GM12878 (cell line): ENCODE measurements at regions not wholly inside any gene's neighbourhood (a gene's known extent, or its start where the extent isn't known, plus 50 kb on each side); places are given as distances from the start of the nearest gene placed in this dataset.

Experiments used
- ATAC-seq: fragments of 200-7000 bp; cut with Tn5 transposase; 3 replicates; pipeline ENCODE4 v1.9.1; 2020; ENCODE audit warnings: mild to moderate bottlenecking, moderate library complexity
- BruUV-seq: library from RNA; stranded (reverse); fragments of 400-500 nt; replicated peaks from 2 replicates; lab custom pipeline; 2021; lab: Mats Ljungman, UMichigan
- CTCF ChIA-PET: fragments of 300-600 bp; sonication (Branson Sonifier 250); formaldehyde crosslinking; extraction: SDS; loops from one replicate; lab custom pipeline; 2021; ENCODE audit warnings: inconsistent platforms; lab: Yijun Ruan, JAX
- POLR2A ChIA-PET: fragments of 350-600 bp; formaldehyde crosslinking; extraction: SDS; loops from one replicate; lab custom pipeline; 2021; ENCODE audit warnings: inconsistent platforms; lab: Charles Lee
- RAD21 ChIA-PET: fragments of 300-600 bp; sonication (Branson Sonifier 250); formaldehyde crosslinking; loops from one replicate; lab custom pipeline; 2023; ENCODE audit warnings: antibody characterized with exemption; ENCODE audit not compliant: unreplicated experiment; lab: Charles Lee
- SMC1A ChIA-PET: fragments of 300-600 bp; sonication (Branson Sonifier 250); formaldehyde crosslinking; loops from one replicate; lab custom pipeline; 2023; ENCODE audit not compliant: unreplicated experiment, uncharacterized antibody; lab: Charles Lee
- DNase-seq: peaks from one replicate; pipeline ENCODE4 v3.0.0-alpha.2; 2011; ENCODE audit warnings: low read depth, low spot score
- FAIRE-seq: peaks from 3 replicates; lab custom pipeline; 2011; peaks lifted over from hg19 to GRCh38; lab: Jason Lieb, UNC
- H2AFZ ChIP-seq: 2 replicates; pipeline ENCODE4 v1.6.0; 2011; ENCODE audit warnings: low read depth, low read length, control low read depth; ENCODE audit not compliant: control insufficient read depth
- H3K27ac ChIP-seq: 2 replicates; pipeline ENCODE4 v1.5.1; 2011; ENCODE audit warnings: control low read depth; ENCODE audit not compliant: control insufficient read depth, insufficient read depth
- H3K27me3 ChIP-seq, 2 experiments: replicated peaks in 1 of 2; 2 replicates each; pipeline versions ENCODE4 v1.6.0 to v1.6.1; 2011; ENCODE audit warnings: low read length in 1 of 2; ENCODE audit not compliant: control insufficient read depth in 2 of 2, insufficient read depth in 2 of 2
- H3K36me3 ChIP-seq, 2 experiments: 2 replicates each; pipeline ENCODE4 v1.5.1; 2011; ENCODE audit warnings: low read length in 1 of 2; ENCODE audit not compliant: control insufficient read depth in 2 of 2, insufficient read depth in 2 of 2
- H3K4me1 ChIP-seq: 2 replicates; pipeline ENCODE4 v1.6.1; 2011; ENCODE audit warnings: mild to moderate bottlenecking, low read length, moderate library complexity, mixed read lengths; ENCODE audit not compliant: control insufficient read depth, insufficient read depth
- H3K4me2 ChIP-seq: 2 replicates; pipeline ENCODE4 v1.6.0; 2011; ENCODE audit warnings: control low read depth; ENCODE audit not compliant: control insufficient read depth, insufficient read depth
- H3K4me3 ChIP-seq: fragments of 200-600 bp; sonication (generic); 2 replicates; pipeline ENCODE4 v1.5.1; 2016
- H3K79me2 ChIP-seq: 2 replicates; pipeline ENCODE4 v1.6.0; 2011; ENCODE audit warnings: low read length; ENCODE audit not compliant: control insufficient read depth, insufficient read depth
- H3K9ac ChIP-seq: 2 replicates; pipeline ENCODE4 v1.8.0; 2011; ENCODE audit warnings: low read length, control low read depth, mixed read lengths; ENCODE audit not compliant: control insufficient read depth, insufficient read depth
- H3K9me3 ChIP-seq: replicated peaks from 3 replicates; pipeline ENCODE4 v1.5.1; 2011; ENCODE audit warnings: mild to moderate bottlenecking, low read length; ENCODE audit not compliant: control insufficient read depth, insufficient read depth
- H4K20me1 ChIP-seq: 2 replicates; pipeline ENCODE4 v1.6.0; 2011; ENCODE audit not compliant: control insufficient read depth, insufficient read depth
- ATF2 ChIP-seq: IDR thresholded peaks from 2 replicates; pipeline ENCODE4 v1.6.1; 2012; ENCODE audit warnings: low read length, inconsistent platforms
- BCL11A ChIP-seq: IDR thresholded peaks from 2 replicates; pipeline ENCODE4 v1.6.1; 2011; ENCODE audit warnings: low read depth, low read length
- BMI1 ChIP-seq: fragments of 450-650 bp; IDR thresholded peaks from 2 replicates; pipeline ENCODE4 v1.6.1; 2016; ENCODE audit warnings: mild to moderate bottlenecking, moderate library complexity, borderline replicate concordance
- CBFB ChIP-seq: IDR thresholded peaks from 2 replicates; pipeline ENCODE4 v1.6.1; 2016; ENCODE audit warnings: antibody characterized with exemption, low read depth
- CBX5 ChIP-seq: sonication (generic); IDR thresholded peaks from 2 replicates; pipeline ENCODE4 v1.6.1; 2016; ENCODE audit warnings: low read depth, moderate library complexity, mild to moderate bottlenecking, inconsistent platforms
- CTCF ChIP-seq, 3 experiments: IDR thresholded peaks in 2 of 3; conservative IDR thresholded peaks in 1 of 3; 2 replicates each; pipeline ENCODE4 v1.5.1; 2011; ENCODE audit warnings: low read depth in 3 of 3, low read length in 3 of 3, mild to moderate bottlenecking in 3 of 3, control low read depth in 2 of 3, moderate library complexity in 2 of 3, inconsistent platforms in 1 of 3, mixed read lengths in 1 of 3; ENCODE audit not compliant: control insufficient read depth in 2 of 3, insufficient read depth in 1 of 3; ENCODE audit errors: extremely low read depth in 1 of 3
- HCFC1 ChIP-seq: fragments of 150-350 bp; IDR thresholded peaks from 2 replicates; pipeline ENCODE4 v1.6.1; 2014; ENCODE audit warnings: low read length
- HSF1 ChIP-seq: fragments of 150-350 bp; IDR thresholded peaks from 2 replicates; pipeline ENCODE4 v1.6.1; 2014; ENCODE audit warnings: mild to moderate bottlenecking, low read depth, low read length
- MXI1 ChIP-seq: fragments of 150-350 bp; IDR thresholded peaks from 2 replicates; pipeline ENCODE4 v1.6.1; 2011; ENCODE audit warnings: low read depth, mild to moderate bottlenecking, inconsistent platforms, low read length, improper control_type of control experiment
- POU2F2 ChIP-seq: IDR thresholded peaks from 3 replicates; pipeline ENCODE4 v1.6.1; 2011; ENCODE audit warnings: low read depth, mild to moderate bottlenecking, low read length, borderline replicate concordance
- RB1 ChIP-seq: fragments of 450-650 bp; formaldehyde crosslinking; IDR thresholded peaks from 2 replicates; pipeline ENCODE4 v1.6.1; 2017; ENCODE audit warnings: mild to moderate bottlenecking, borderline replicate concordance
- SMAD1 ChIP-seq: fragments of 450-650 bp; IDR thresholded peaks from 2 replicates; pipeline ENCODE4 v1.6.1; 2018; ENCODE audit warnings: mild to moderate bottlenecking, low read depth; ENCODE audit not compliant: partially characterized antibody
- STAT1 ChIP-seq: fragments of 450-650 bp; conservative IDR thresholded peaks from 2 replicates; pipeline ENCODE4 v1.6.1; 2014; ENCODE audit warnings: antibody characterized with exemption, mild to moderate bottlenecking
- STAT3 ChIP-seq: IDR thresholded peaks from 2 replicates; pipeline ENCODE4 v1.6.1; 2011; ENCODE audit warnings: low read depth, low read length, improper control_type of control experiment
- TCF3 ChIP-seq: IDR thresholded peaks from 2 replicates; pipeline ENCODE4 v1.6.1; 2012; ENCODE audit warnings: low read depth, mild to moderate bottlenecking, low read length, borderline replicate concordance; ENCODE audit not compliant: insufficient read depth
- USF1 ChIP-seq: IDR thresholded peaks from 2 replicates; pipeline ENCODE4 v1.6.1; 2011; ENCODE audit warnings: borderline replicate concordance, low read depth, mild to moderate bottlenecking, moderate library complexity, mixed read lengths, low read length; ENCODE audit not compliant: insufficient read depth; ENCODE audit errors: extremely low read length
- ZNF274 ChIP-seq: IDR thresholded peaks from one replicate; pipeline ENCODE4 v1.8.0; 2011; ENCODE audit not compliant: insufficient read length, insufficient read depth
- WGBS: methylation state at CpG from one replicate; pipeline ENCODE4 v1.1.6; 2016; ENCODE audit warnings: low lambda C conversion rate; ENCODE audit not compliant: insufficient replicate concordance, insufficient coverage; ENCODE audit errors: missing lambda C conversion rate; 5-methylcytosine and 5-hydroxymethylcytosine counted together
- in situ Hi-C: fragments of 300-500 bp; cut with MboI; formaldehyde crosslinking; loops from 9 replicates; pipeline ENCODE4 v1.14.3; 2018; ENCODE audit warnings: mixed read lengths
- intact Hi-C: fragments of 100-400 bp; cut with micrococcal nuclease; formaldehyde crosslinking; loops from one replicate; pipeline ENCODE4 v1.14.2; 2022; ENCODE audit not compliant: unreplicated experiment

- in situ Hi-C loops, result no loop called here
- no peaks in the 10 kb centered on the region for H3K36me3 ChIP-seq
Observed at GRCh38 chr9:14485366-14485765, 171.4 kb upstream of the NFIB start.

More at GRCh38 chr9:14485366-14485765, 171.4 kb upstream of the NFIB start:
- no peaks in the 10 kb centered on the region for H3K9me3 ChIP-seq
- H3K27ac ChIP-seq, result no peak overlapping the region
- ChIA-PET CTCF (no interaction called here), POLR2A (no interaction called here), RAD21 (interaction anchor here (0.8 kb wide), 1 partner anchor 132 kb away, joined by 3 read pairs; no protein-coding TSS in a partner anchor), SMC1A (no interaction called here)
- TF ChIP-seq ATF2 (no peak), HSF1 (no peak), CBX5 (no peak), CTCF (IDR thresholded peaks at IDR 0.05 in 2 of 3, conservative IDR thresholded peaks at IDR 0.05 in 1 of 3; ENCODE audit: control insufficient read depth in 2 of 3, extremely low read depth in 1 of 3, insufficient read depth in 1 of 3, low read depth in 3 of 3, low read length in 3 of 3) (no peak), POU2F2 (no peak), BMI1 (no peak), STAT3 (no peak), ZNF274 (no peak), MXI1 (no peak), TCF3 (no peak), STAT1 (no peak), USF1 (no peak), BCL11A (no peak), SMAD1 (no peak), RB1 (no peak), CBFB (no peak), HCFC1 (no peak)
- H4K20me1 ChIP-seq, result no peaks in the 10 kb centered on the region
- H3K9ac ChIP-seq, result no peak overlapping the region
- DNase-seq (no peak), ATAC-seq (no peak), FAIRE-seq (no peak)
- no peak overlapping the region for H3K4me3 ChIP-seq
- H3K4me1 ChIP-seq, result no peaks in the 10 kb centered on the region
- 14% methylated on average over 5 of the region's 5 CpGs for WGBS
- no peak overlapping the region for H2AFZ ChIP-seq
- H3K79me2 ChIP-seq, result no peaks in the 10 kb centered on the region
- no peaks in the 10 kb centered on the region for H3K27me3 ChIP-seq
- no peak overlapping the region for H3K4me2 ChIP-seq
- BruUV-seq, result no TSS peak
- intact Hi-C loops, result no loop called here
